SHP77 treated with DMSO at 0.1 percent for 48 hours (cell line): ENCODE measurements at regions not wholly inside any gene's neighbourhood (a gene's known extent, or its start where the extent isn't known, plus 50 kb on each side); places are given as distances from the start of the nearest gene placed in this dataset.
A peak's percentile ranks its signal among the peaks of the same experiment; 100 is the strongest.
"Not testable (repeated sequence)": the region's sequence is repeated elsewhere in the genome, so short reads cannot be mapped to it uniquely, and the experiment has no call there.

Experiments
- DNase-seq: peaks from one replicate; lab custom pipeline; 2025; lab: John Stamatoyannopoulos, UW

DNA sequence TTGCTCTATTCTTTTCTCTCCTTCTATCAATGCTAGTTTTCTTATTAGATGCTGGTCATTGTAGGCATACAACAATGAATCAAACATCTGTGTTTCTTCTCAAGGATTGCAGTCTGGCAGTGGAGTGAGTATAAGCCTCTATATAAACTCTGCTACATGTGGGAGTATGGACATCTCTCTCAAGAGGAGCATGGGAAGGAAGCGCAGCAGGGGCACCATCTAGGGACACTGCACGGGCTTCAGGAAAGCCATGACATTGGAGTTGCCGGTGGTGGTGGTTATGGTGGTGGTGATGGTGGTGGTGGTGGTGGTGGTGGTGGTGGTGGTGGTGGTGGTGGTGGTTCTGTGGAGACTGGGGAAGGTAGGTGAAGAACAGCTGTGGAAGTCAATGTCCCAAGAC lies 462.6 kb downstream of the RNF144A start:
- no peak for DNase-seq

DNA sequence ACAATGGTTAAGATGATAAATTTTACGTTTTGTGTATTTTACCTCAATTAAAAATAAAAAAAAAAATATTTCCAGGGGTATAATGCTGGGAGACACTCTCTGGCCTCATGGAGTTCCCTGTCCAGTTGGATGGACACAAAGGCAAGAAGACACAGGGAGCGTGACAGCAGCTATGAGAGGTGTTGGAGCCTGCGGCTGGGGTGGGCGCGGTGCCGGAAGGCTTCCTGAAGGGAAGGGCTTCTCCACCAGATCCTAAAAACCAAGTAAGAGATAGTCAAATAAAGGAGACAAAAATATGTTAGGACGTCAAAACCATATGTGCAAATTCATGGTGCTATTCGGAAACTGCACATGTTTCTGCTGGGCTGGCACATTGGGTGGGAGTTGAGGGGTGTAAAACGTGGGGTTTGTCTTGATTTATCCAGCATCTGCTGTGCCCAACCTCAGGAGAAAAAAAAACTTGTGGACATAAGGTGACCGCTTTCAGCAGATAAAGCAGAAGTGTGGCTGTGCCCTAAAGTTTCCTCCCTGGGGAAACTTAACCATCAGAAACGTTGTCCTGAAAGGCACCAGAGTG lies 467.6 kb downstream of the RNF144A start:
- DNase-seq: no peak

DNA sequence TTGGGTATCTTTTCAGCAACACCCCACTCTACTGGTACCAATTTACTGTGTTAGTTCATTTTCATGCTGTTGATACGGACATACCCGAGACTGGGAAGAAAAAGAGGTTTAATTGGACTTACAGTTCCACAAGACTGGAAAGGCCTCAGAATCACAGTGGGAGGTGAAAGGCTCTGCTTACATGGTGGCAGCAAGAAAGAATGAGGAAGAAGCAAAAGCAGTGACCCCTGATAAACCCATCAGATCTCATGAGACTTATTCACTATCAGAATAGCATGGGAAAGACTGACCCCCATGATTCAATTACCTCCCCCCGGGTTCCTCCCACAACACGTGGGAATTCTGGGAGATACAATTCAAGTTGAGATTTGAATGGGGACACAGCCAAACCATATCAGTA lies 473.1 kb downstream of the RNF144A start:
- not testable (repeated sequence) for DNase-seq

DNA sequence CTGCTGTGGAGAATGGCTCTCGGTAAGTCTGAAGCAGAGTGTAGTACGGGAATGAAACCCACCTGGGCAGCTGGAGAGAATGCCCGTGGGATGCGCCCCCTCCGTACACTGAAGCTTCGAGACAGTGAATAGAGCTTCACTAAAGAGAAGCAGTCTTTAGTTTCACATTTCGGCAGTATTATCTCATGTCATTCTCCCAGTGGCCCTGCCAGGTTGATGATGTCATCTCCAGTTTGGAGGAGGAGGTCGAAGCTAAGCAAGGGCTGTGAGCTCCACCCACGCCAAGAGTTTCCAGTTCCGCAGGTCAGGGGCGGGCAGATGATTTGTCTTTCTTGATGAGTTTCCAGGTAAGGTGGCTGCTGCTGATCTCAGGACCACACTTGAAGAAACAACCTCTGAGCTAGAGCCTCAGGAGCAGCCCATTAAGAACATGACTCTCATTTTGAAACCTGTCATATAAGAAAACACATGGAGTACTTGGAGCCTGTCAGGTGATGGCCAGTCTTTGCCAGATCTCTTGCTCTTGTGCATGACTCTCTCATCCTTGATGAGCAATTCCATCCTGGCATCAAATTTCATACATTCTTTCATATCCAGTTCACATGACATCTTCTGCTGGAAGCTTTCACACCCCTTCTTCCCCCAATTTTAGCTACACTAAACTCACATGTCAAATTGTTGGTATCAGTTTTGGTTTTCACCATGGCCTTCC lies 475.0 kb downstream of the RNF144A start:
- no peak for DNase-seq

DNA sequence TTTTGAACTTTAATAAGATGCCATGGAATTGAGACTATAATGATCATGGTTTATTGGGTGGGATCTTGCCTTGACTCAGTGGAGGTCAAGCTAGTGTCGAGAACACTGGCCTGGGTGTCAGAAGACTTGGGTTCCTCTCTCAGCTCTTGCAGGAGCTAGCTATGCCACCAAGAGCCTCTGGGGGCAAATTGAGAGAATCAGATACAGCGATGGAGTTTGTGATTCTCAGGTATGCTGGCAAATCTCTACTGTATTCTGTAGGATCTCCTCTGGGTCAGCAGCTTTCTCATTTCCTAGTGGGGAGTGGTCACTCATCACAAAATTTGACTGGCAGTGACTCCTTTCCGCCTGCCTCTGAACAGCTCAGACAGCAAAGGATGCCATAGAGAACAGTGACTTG lies 477.0 kb downstream of the RNF144A start:
- DNase-seq: no peak

DNA sequence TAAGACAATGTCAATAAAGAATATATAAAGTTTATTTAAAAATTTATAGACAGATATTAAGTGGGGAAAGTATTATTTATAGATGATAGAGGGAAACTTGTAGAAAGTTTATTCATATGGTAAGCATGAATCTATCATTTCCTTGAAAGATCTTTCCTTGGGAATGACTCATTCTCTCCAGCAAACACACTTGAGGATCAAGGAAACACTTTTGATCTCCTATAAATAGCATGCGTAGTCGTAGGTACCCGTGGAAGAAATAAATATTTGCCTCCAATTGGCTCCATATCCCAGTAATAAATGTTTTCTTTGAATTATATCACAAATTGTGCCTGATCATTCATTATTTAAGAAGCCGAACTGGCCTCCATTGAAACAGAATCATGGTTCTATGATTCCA lies 483.4 kb downstream of the RNF144A start:
- no peak for DNase-seq

DNA sequence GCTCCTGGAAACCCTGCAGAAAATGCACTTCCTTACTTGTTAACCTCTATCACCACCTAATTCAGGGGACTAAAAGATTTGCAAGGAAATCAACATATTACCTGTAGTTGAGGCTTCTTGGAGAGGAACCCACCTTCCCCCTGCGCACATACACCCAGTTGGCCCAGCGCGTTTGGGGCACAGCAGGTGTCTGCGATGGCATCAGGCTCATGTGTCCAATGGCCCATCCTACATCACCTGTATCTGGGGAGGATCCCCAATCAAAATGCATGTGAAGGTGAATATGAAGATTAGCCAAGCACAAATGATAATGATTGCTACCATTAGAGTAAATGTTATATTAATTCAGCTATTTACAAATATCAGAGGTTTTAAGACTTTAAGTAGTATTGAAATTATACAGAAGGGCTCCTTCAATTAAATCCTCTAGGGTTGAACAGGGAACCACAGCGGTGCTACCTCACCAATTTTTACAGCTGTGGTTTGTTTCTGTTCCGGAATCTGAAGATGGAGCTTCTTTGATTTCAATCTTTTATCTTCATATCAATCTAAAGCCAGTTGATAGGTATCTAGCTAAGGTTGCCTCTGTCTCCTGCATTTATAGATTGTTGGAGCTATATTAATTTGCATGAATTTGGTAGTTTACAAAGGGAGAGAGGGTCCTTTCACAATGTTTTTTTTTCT lies 486.0 kb downstream of the RNF144A start:
- DNase-seq: no peak

DNA sequence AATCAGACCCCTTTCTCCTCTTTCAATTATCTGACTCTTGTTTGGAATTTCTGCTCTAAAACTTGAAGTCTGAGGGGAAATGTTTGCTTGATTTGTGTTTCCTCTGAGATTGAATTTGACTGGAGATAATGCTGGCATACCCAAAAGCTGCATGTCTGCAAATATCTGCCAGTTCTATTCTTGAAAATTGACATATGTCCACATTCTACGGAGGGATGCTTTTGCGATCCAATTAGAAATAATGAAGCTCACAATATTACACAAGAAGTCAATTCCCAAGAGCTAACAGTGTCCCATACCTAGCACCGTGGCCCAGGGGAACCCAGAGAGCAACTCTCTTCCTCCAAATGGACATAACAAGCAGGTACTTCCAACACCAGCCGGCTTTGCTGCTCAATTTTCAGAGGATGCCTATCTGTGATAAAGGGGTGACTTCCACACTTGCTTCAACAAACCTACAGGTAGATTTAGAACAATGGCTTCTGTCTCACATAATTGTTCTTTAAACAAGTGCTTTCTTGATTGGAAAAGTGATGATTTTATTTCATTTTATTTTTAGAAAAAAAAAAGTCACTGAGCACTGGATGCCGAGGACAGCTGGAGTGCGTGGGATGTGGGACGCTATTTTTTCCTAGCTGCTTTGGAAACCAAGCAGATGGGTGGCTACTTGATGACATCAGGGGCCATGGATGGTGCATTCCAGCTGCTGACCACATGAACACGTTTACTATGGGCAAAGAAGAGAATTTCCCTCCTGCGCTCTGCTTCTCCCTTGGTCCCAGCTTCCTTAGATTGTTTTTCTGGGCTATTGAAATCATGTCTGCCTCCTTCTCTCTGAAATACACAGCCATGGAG lies 488.9 kb downstream of the RNF144A start:
- no peak for DNase-seq

DNA sequence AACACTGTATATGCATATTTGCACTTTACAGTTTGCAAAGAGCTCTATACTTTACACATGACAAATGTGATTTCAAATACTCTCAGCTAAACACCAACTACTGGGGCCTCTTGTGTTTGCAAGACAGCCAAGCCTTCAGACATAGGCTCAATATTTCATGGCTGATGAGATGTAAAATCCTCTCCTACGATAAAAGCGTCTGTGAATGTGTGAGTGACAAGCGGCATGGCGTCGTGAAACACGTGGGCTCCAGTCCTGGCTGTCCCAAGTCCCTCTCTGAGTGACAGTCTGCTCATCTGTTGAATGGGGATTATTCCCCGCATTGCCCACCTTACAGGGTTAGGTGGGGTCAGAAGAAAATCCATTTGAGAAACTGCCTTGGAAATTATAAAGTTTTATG lies 489.8 kb downstream of the RNF144A start:
- no peak for DNase-seq

DNA sequence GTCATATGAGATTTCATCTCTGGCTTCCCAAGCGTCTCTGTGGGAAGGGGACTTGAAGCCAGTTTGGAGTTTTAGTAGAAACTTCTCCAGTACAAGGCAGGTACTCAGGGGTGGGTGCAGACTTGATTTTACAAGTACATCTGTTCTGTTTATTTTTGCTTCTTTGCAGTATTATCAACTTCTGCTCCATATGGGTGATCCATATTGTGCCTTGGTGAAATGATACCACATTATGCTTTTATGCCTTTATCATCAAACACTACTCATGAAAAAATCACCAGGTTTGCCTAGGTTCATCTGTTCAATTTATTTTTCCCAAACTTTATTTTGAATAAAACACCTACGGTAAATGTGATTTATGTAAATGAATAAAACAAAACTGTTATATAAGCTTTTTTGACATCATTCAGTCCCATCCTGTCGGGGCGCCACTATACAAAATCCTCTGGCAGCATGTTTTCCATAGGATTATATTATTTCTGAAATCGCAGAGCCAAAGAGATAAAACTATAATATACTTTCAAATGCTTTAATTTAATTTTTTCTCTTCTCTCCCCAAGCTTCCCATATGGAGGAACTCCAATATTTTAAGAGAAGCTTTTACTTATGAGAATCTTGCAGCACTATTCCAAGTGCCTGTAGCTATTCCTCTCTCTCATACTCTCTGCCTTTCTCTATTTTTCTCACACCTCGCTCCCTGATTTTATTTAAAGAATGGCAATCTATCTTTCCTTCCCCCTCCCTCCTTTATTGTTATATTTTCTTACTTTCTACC lies 490.9 kb downstream of the RNF144A start:
- no peak for DNase-seq

DNA sequence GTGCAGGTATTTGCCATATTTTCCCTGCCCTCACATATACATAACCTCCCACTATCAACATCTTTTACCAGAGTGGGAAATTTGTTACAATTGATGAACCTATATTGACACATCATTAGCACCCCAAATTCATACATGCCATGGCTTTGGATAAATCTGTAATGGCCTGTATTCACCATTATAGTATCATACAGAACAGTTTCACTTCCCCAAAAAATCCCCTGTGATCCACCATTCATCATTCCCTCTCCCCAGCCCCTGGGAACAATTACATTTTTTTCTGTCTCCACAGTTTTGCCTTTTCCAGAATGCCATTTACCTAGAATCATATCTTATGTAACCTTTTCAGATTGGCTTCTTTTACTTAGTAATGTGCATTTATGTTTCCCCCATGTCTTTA lies 494.5 kb downstream of the RNF144A start:
- no peak for DNase-seq

DNA sequence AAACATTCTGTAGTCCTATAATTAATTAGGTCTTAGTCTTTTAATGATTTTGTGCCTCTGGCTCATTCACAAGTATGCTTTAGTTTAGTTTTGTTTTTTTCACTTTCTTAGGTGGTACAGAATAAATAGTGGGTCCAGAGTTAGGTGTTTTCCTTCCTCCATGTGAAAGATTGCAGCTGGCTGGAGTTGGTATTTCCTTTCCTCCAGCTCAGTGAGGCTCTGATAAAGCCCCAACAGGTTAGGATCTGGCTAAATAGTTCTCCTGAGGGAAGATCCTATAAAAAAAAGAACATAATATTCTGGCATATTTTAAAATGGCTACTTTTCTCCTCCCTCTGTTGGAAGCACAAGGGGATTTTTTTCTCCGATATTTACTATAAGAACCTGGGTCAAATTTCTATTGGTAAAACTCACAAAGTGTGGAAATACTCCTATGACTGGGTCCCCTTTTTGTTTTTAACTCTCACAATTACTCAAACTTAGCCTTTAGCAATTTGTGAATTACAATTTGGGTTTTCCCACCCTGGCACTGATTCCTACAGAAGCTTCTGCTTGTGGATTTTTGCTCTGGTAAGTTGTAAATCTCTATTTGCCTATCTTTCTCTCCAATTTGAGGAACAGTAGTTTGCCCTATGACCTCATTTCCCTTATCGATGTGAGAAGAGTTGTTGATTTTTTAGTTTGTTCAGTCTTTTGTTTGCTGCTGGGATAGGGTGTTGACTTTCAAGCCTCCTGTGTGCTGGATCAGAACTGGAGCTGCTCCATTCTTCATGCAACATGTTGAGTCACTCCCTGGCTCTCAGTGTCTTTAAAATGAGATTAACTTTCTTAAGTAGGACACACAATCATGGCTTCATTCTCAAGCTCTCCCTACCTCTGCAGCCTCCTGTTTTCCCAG lies 500.9 kb downstream of the RNF144A start:
- DNase-seq: no peak

DNA sequence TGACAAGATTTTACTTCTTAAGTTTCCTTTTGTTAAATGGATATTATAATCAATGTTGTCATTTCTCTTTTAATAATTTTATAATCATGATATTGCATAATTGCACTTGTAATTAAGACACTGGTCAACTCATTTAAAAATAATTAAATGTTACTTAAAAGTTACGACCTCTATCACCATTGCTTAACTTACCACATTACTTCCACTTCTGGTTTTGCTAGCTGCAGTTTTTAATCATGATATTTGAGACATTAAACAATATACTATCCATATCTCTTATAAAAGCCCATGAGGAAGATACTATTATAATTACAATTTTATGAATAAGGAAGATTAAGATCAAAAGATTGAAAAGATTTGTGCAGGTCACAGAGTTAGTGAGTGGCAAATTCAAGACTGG lies 502.0 kb downstream of the RNF144A start:
- no peak for DNase-seq

DNA sequence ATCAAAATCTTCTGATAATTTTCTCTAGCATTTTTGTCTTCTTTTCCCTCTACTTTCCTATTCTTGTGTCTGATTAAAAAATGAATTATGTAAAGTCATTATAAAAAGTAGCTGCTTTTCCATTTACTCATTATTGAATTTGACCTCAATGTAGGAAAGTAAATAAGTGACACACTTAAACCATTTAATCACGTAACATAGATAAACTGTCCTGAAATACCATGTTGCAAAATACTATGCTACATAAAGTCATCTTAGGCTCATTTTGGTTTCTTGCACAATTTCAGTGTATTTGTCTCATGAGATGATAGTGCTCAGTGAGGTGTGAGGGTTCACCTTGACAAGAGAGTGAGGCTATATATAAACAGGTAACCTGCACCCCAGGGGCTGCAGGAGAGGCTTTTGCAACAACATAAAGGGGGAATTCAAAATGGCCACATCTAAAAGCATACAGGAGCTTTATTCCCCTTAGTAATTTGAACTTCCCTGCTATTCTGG lies 502.7 kb downstream of the RNF144A start:
- no peak for DNase-seq

DNA sequence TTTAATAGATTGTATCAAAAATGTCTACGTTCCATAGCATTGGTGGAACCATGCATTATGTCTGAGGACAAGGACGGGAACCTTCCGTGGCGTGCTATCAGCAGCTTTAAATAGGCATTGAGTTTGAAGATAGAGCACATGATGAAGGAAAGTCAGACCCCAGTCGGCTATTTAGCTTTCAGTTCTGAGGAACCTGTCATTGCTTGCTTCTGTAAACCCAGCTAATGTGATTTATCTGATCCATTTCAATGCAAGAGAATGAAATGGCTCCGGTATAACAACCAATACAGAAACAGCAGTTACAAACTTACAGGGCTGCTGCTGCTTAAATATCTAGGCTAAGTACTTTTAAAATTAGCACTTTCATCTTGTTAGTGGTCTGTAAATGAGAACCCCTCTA lies 503.3 kb downstream of the RNF144A start:
- no peak for DNase-seq

DNA sequence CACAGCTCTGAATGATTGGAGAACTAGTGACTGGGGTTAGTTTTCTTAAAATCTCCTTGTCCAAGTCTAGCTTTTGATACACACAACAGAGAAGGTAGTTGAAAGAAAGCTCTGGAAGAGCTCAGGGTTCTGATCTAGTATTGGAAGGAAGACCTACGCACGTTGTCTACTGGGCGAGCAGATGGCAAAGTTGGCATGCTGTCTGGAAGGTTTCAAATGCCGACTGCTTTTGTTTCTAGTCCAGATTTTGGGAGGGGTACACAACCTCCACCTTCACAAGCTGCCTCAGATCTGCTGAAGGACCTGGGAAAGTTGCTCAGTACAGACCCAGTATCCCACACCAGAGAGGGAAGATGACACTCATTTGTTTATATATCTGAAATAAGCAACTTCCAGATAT lies 507.3 kb downstream of the RNF144A start:
- DNase-seq: no peak

DNA sequence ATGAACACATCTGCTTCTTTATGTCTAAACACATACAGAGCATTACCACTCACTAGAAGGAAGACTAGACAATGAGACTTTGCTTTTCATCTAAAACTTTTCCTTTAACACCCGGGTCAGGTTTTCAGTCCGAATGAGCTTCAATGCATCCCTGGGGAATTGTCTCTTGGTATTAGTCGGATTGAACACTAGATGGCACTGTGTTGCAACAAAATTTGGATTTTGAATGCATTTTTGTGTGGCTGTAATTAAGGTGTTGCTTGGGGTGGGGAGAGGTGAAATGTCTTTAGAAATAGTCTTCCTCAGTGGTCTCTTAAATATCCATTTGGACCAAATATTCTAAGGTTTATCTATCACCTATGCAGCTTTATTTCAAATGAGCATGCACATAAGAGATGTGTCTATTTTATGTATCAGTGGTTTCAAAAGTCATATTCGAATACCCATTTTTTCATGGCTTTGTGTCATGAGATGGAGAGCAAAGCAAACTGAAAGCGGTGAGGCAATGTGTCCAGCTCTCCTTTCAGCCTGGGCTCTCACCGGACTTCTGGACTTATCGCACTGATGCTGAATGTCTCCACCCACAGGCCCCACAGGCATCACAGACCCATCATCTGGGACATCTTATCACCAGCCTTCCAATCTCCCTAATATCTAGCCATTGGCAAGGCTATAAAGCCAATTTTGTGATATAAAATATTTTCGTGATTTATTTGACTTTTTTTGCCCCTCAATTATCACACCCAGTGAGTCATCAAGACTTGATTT lies 510.3 kb downstream of the RNF144A start:
- DNase-seq: peak; percentile 77

DNA sequence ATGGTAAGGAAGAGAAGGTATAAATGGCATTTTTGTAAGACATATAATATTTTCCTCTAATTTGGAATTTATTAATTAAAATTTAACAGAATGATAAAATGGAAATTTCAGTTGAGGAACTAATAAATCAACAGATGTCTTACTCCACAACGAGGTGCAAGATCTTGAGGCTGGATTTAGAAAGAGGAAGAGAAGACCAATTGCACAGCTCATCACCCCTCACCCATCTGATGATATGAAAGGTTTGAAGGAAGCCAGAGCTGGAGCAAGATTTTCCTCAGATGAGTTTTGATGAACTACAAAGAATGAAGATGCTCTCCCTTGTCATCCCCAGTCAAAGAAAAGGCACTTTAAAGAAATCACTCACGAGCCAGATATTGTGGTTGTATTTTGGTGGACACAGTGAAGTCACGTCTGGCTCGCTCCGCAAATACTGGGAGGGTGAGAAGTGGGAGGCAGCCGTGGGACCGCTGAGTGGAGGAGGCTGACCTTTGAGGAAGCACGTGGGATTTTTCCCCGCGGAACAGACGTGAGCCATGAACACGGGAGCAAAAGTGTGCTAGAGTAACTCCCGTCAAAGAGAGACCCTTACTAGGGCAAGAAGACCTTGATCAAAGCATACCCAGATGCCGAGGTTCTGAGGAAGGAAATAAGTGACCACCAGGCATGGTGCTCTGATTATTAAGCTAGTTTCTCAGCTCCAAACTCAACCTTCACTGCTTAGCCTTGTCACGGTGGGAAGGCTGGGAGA lies 511.4 kb downstream of the RNF144A start:
- no peak for DNase-seq

DNA sequence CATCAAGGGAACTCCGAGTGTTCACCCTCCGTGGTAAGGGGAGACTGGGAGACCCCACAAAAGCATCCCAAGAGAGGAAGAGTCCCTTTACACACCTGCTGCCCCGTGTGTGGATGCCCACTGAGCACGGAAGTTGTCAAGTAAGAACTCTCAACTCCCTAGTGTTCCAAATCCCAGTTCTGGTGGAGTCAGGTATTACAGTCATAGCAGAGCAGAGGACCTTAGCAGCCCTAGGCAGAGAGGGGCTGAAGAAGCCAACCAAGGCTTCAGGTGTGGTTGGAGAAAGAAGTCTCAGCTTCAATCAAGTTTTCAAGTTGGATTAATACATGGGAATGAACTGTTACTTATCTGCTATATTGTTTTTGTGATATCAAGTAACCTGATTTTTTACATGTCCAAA lies 512.5 kb downstream of the RNF144A start:
- DNase-seq: no peak
